ENCODE measurements at regions not wholly inside any gene's neighbourhood (a gene's known extent, or its start where the extent isn't known, plus 50 kb on each side); places are given as distances from the start of the nearest gene placed in this dataset.

- no peak for TF ChIP-seq TAF1 (IDR thresholded peaks at IDR 0.05; ENCODE audit: low read depth)
- no peak for TF ChIP-seq EP300 (IDR thresholded peaks at IDR 0.05; ENCODE audit: borderline replicate concordance)
- TF ChIP-seq YY1 (IDR thresholded peaks at IDR 0.05; ENCODE audit: low read depth): no peak
- no peak for TF ChIP-seq RAD21 (IDR thresholded peaks at IDR 0.05; ENCODE audit: low read depth)
- no peak for TF ChIP-seq NFIC (IDR thresholded peaks at IDR 0.05)
- no peak for TF ChIP-seq CEBPB (IDR thresholded peaks at IDR 0.05)
- no peak for TF ChIP-seq FOXM1 (IDR thresholded peaks at IDR 0.05; ENCODE audit: borderline replicate concordance, low read depth)
- TF ChIP-seq, protein P1, sequence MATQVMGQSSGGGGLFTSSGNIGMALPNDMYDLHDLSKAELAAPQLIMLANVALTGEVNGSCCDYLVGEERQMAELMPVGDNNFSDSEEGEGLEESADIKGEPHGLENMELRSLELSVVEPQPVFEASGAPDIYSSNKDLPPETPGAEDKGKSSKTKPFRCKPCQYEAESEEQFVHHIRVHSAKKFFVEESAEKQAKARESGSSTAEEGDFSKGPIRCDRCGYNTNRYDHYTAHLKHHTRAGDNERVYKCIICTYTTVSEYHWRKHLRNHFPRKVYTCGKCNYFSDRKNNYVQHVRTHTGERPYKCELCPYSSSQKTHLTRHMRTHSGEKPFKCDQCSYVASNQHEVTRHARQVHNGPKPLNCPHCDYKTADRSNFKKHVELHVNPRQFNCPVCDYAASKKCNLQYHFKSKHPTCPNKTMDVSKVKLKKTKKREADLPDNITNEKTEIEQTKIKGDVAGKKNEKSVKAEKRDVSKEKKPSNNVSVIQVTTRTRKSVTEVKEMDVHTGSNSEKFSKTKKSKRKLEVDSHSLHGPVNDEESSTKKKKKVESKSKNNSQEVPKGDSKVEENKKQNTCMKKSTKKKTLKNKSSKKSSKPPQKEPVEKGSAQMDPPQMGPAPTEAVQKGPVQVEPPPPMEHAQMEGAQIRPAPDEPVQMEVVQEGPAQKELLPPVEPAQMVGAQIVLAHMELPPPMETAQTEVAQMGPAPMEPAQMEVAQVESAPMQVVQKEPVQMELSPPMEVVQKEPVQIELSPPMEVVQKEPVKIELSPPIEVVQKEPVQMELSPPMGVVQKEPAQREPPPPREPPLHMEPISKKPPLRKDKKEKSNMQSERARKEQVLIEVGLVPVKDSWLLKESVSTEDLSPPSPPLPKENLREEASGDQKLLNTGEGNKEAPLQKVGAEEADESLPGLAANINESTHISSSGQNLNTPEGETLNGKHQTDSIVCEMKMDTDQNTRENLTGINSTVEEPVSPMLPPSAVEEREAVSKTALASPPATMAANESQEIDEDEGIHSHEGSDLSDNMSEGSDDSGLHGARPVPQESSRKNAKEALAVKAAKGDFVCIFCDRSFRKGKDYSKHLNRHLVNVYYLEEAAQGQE (IDR thresholded peaks at IDR 0.05; ENCODE audit: low read depth): no peak
- no peak for TF ChIP-seq CREB1 (IDR thresholded peaks at IDR 0.05; ENCODE audit: low read depth)
- no peak for TF ChIP-seq EGR1 (IDR thresholded peaks at IDR 0.05)
- TF ChIP-seq, protein P2, sequence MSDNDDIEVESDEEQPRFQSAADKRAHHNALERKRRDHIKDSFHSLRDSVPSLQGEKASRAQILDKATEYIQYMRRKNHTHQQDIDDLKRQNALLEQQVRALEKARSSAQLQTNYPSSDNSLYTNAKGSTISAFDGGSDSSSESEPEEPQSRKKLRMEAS (IDR thresholded peaks at IDR 0.05): no peak
- TF ChIP-seq TCF12 (IDR thresholded peaks at IDR 0.05; ENCODE audit: low read depth): no peak
Measured at GRCh38 chr4:135015771-135016170, 814.2 kb upstream of the PABPC4L start.
